ENCODE measurements at regions not wholly inside any gene's neighbourhood (a gene's known extent, or its start where the extent isn't known, plus 50 kb on each side); places are given as distances from the start of the nearest gene placed in this dataset.

GRCh38 chr2:67462738-67463496 lies 65.8 kb downstream of the ETAA1 start:
- Histone ChIP-seq H3K27me3 (ENCODE audit: control insufficient read depth, insufficient read depth, low read length) (no peaks in the 10 kb centered on the region), H3K36me3 (ENCODE audit: control insufficient read depth, insufficient read depth, low read length) (no peaks in the 10 kb centered on the region), H3K9ac (ENCODE audit: low read depth, low read length) (no peak overlapping the region), H3K9me3 (ENCODE audit: control insufficient read depth, insufficient read depth, low read length) (no peaks in the 10 kb centered on the region), H3K4me3 (ENCODE audit: low read depth, low read length) (no peak overlapping the region), H3K4me1 (ENCODE audit: control insufficient read depth, insufficient read depth, low read length) (no peaks in the 10 kb centered on the region)

DNA sequence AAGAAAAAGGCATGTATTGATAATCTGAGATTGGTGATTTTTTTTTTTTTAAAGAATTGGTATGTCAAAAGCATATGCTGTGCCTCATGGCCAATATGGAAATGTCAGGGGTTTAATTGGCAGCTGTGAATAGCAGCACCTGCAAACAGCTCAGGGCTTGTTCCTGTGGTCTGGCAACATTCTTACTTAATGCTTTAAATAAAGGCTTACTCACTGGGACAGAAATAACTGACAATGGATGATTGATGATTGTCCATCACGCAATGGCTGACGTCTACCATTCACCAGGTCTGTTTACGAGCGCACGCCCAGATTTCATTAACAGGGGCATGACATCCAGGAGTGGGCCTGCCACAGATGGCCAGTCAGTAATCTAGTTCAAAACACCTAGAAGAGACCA lies 66.7 kb downstream of the ETAA1 start:
- H3K27me3 ChIP-seq (ENCODE audit: control insufficient read depth, insufficient read depth, low read length) = no peaks in the 10 kb centered on the region
- H3K4me1 ChIP-seq (ENCODE audit: control insufficient read depth, insufficient read depth, low read length) = no peaks in the 10 kb centered on the region
- no peak overlapping the region for H3K4me3 ChIP-seq (ENCODE audit: low read depth, low read length)
- no peak overlapping the region for H3K9ac ChIP-seq (ENCODE audit: low read depth, low read length)
- no peaks in the 10 kb centered on the region for H3K9me3 ChIP-seq (ENCODE audit: control insufficient read depth, insufficient read depth, low read length)
- H3K36me3 ChIP-seq (ENCODE audit: control insufficient read depth, insufficient read depth, low read length) = no peaks in the 10 kb centered on the region

DNA sequence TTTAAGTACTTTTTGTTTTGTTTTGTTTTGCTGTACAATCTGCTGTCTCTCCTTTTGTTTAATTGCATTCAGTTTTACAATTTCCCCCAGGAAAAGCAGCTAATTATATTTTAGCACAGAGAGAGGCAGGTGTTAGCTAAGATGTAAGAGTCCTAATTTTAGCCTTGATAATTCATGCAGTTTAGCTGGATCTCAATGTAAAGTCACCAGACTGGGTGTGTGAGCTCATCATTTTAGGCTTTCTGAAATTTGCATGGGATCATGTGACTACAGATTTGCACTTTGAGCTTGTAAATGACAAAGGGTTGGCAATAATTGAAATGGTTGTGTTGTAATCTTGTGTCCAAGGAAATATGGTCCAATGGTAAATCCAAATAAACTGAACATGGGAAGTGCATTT lies 68.5 kb downstream of the ETAA1 start:
- Histone ChIP-seq H3K4me1 (ENCODE audit: control insufficient read depth, insufficient read depth, low read length) (no peaks in the 10 kb centered on the region), H3K4me3 (ENCODE audit: low read depth, low read length) (no peak overlapping the region), H3K27me3 (ENCODE audit: control insufficient read depth, insufficient read depth, low read length) (no peaks in the 10 kb centered on the region), H3K36me3 (ENCODE audit: control insufficient read depth, insufficient read depth, low read length) (no peaks in the 10 kb centered on the region), H3K9me3 (ENCODE audit: control insufficient read depth, insufficient read depth, low read length) (no peaks in the 10 kb centered on the region), H3K9ac (ENCODE audit: low read depth, low read length) (no peak overlapping the region)

DNA sequence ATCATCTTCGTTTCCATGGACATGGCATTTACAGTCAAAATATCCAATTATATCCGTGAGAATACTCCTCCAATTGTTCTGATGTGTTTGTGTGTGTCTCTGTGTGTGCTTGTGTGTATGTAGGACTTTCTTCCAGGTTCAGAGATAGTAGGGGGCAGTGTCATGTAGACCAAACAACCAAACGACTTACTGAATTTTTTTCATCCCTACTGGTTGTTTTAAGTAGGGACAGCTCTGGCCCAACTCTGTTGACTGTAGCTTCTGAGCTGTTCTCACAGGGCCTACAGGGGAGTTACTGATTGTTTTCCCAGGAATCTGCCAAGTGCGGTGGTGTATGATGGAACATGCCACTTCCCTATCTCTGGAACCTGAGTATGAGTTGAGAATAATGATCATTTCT lies 69.6 kb downstream of the ETAA1 start:
- no peaks in the 10 kb centered on the region for H3K27me3 ChIP-seq (ENCODE audit: control insufficient read depth, insufficient read depth, low read length)
- no peaks in the 10 kb centered on the region for H3K36me3 ChIP-seq (ENCODE audit: control insufficient read depth, insufficient read depth, low read length)
- no peak overlapping the region for H3K4me3 ChIP-seq (ENCODE audit: low read depth, low read length)
- no peak overlapping the region for H3K9ac ChIP-seq (ENCODE audit: low read depth, low read length)
- H3K9me3 ChIP-seq (ENCODE audit: control insufficient read depth, insufficient read depth, low read length) = no peaks in the 10 kb centered on the region
- H3K4me1 ChIP-seq (ENCODE audit: control insufficient read depth, insufficient read depth, low read length) = no peaks in the 10 kb centered on the region

GRCh38 chr2:67471681-67472080 lies 74.5 kb downstream of the ETAA1 start:
- H3K4me1 ChIP-seq (ENCODE audit: control insufficient read depth, insufficient read depth, low read length) = no peaks in the 10 kb centered on the region
- H3K9ac ChIP-seq (ENCODE audit: low read depth, low read length) = no peak overlapping the region
- no peaks in the 10 kb centered on the region for H3K9me3 ChIP-seq (ENCODE audit: control insufficient read depth, insufficient read depth, low read length)
- H3K27me3 ChIP-seq (ENCODE audit: control insufficient read depth, insufficient read depth, low read length) = no peaks in the 10 kb centered on the region
- no peaks in the 10 kb centered on the region for H3K36me3 ChIP-seq (ENCODE audit: control insufficient read depth, insufficient read depth, low read length)
- H3K4me3 ChIP-seq (ENCODE audit: low read depth, low read length) = no peak overlapping the region

DNA sequence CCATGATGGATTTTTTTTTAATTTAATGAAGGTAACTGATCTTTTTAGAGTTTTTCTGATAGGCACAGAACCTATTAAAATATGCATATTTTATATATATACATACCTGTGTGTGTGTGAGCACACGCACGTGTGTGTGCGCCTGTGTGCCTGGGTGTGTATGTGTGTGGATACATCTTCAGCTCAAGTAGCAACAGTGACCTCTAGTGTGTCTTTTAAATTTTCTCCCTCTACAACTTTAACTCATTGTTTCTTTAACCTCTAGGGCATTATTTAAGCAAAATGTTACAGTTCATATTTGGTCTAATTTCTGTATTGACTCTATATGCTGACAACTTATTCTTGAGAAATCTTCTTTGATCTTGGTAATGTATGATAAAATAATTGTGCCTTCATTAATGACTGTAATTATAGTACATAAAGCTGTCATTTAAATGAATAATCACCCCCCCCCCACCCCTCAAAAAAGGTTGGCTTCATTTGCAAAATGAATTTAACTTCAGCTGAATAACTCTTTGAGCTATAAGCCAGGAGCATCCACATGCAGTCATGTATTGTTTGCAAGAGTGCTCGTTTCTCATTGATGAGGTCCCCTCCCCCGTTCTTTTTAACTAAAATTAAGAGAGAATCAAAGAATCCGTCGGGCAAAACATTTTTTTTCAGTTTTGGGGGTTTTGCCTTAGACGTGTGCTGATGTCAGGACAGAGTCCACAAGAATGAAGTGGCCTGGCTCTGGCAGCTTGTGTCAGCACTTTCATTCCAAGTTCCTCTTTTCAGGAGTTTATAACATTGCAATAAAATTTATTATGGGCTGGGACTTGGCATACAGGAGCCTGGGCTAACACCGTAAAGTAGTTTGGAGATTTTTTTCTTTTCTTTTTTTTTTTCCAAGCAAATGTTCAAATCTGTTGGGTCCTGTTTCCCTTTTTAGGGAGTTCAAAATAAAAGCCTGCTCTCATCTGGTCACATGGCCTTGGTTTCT lies 80.0 kb downstream of the ETAA1 start:
- no peaks in the 10 kb centered on the region for H3K36me3 ChIP-seq (ENCODE audit: control insufficient read depth, insufficient read depth, low read length)
- no peaks in the 10 kb centered on the region for H3K9me3 ChIP-seq (ENCODE audit: control insufficient read depth, insufficient read depth, low read length)
- H3K4me3 ChIP-seq (ENCODE audit: low read depth, low read length) = no peak overlapping the region
- H3K27me3 ChIP-seq (ENCODE audit: control insufficient read depth, insufficient read depth, low read length) = no peaks in the 10 kb centered on the region
- peaks cover 2% of the 10 kb centered on the region for H3K4me1 ChIP-seq (ENCODE audit: control insufficient read depth, insufficient read depth, low read length)
- no peak overlapping the region for H3K9ac ChIP-seq (ENCODE audit: low read depth, low read length)

DNA sequence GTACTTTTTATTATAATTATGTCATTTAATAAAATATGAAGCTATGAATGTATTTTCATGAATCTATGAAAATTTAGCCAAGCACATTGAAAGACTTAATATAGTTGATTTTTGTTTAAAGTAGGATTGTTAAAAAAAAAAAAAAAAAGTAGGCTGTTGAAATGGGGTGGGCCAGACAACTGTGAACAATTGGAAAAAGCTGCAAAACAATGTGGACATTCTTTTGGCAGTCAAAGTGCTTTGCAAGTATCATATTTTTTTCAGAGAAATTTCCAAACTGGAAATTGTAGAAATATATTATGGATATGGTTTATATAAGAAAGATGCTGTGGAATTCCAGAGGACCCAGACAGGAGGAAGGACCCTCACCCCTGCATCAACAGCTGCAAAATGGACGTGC lies 82.1 kb downstream of the ETAA1 start:
- Histone ChIP-seq H3K27me3 (ENCODE audit: control insufficient read depth, insufficient read depth, low read length) (no peaks in the 10 kb centered on the region), H3K9me3 (ENCODE audit: control insufficient read depth, insufficient read depth, low read length) (no peaks in the 10 kb centered on the region), H3K9ac (ENCODE audit: low read depth, low read length) (no peak overlapping the region), H3K4me3 (ENCODE audit: low read depth, low read length) (no peak overlapping the region), H3K4me1 (ENCODE audit: control insufficient read depth, insufficient read depth, low read length) (peaks cover 2% of the 10 kb centered on the region), H3K36me3 (ENCODE audit: control insufficient read depth, insufficient read depth, low read length) (no peaks in the 10 kb centered on the region)

GRCh38 chr2:67485431-67485830 lies 88.3 kb downstream of the ETAA1 start:
- Histone ChIP-seq H3K9me3 (ENCODE audit: control insufficient read depth, insufficient read depth, low read length) (no peaks in the 10 kb centered on the region), H3K4me1 (ENCODE audit: control insufficient read depth, insufficient read depth, low read length) (no peaks in the 10 kb centered on the region), H3K4me3 (ENCODE audit: low read depth, low read length) (no peak overlapping the region), H3K36me3 (ENCODE audit: control insufficient read depth, insufficient read depth, low read length) (no peaks in the 10 kb centered on the region), H3K9ac (ENCODE audit: low read depth, low read length) (no peak overlapping the region), H3K27me3 (ENCODE audit: control insufficient read depth, insufficient read depth, low read length) (no peaks in the 10 kb centered on the region)

DNA sequence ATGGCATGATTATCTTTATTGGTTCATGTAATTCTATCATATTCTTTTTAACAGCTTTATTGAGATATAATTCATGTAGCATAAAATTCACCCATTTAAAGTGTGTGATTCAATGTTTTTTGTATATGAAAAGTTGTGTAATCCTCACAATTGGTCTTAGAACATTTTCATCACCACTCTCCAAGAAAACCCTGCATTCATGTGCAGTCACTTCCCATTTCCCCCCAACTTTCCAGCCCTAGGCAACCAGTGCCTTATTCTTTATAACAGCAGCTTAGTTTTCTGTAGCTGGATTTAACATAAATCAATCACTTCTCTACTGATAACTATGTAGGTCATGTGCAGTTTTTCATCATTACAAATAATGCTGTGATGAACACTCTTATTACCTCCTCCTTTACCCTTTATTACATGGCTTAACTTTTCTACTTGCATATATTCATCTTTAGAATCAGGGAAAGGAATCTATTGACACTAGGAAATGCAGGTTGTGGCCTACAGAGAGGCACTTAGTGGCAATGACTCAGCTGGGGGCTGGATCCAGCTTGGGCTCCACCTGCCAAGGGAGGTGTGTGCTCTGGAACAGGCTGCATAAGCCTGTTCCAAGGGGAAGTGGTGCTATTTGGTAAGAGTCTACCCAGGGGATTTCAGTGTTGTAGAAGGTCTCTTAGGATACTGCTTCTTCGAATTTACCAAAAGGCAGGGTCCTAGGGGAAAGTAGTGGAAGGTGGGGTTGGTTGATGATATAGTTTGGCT lies 89.1 kb downstream of the ETAA1 start:
- H3K4me3 ChIP-seq (ENCODE audit: low read depth, low read length) = no peak overlapping the region
- no peaks in the 10 kb centered on the region for H3K9me3 ChIP-seq (ENCODE audit: control insufficient read depth, insufficient read depth, low read length)
- no peaks in the 10 kb centered on the region for H3K4me1 ChIP-seq (ENCODE audit: control insufficient read depth, insufficient read depth, low read length)
- no peaks in the 10 kb centered on the region for H3K27me3 ChIP-seq (ENCODE audit: control insufficient read depth, insufficient read depth, low read length)
- H3K36me3 ChIP-seq (ENCODE audit: control insufficient read depth, insufficient read depth, low read length) = no peaks in the 10 kb centered on the region
- H3K9ac ChIP-seq (ENCODE audit: low read depth, low read length) = no peak overlapping the region

GRCh38 chr2:67487993-67488392 lies 90.9 kb downstream of the ETAA1 start:
- Histone ChIP-seq H3K36me3 (ENCODE audit: control insufficient read depth, insufficient read depth, low read length) (no peaks in the 10 kb centered on the region), H3K4me1 (ENCODE audit: control insufficient read depth, insufficient read depth, low read length) (no peaks in the 10 kb centered on the region), H3K27me3 (ENCODE audit: control insufficient read depth, insufficient read depth, low read length) (no peaks in the 10 kb centered on the region), H3K9ac (ENCODE audit: low read depth, low read length) (no peak overlapping the region), H3K9me3 (ENCODE audit: control insufficient read depth, insufficient read depth, low read length) (no peaks in the 10 kb centered on the region), H3K4me3 (ENCODE audit: low read depth, low read length) (no peak overlapping the region)

- no peaks in the 10 kb centered on the region for H3K9me3 ChIP-seq (ENCODE audit: control insufficient read depth, insufficient read depth, low read length)
- H3K27me3 ChIP-seq (ENCODE audit: control insufficient read depth, insufficient read depth, low read length) = no peaks in the 10 kb centered on the region
- H3K9ac ChIP-seq (ENCODE audit: low read depth, low read length) = no peak overlapping the region
- no peaks in the 10 kb centered on the region for H3K4me1 ChIP-seq (ENCODE audit: control insufficient read depth, insufficient read depth, low read length)
- H3K4me3 ChIP-seq (ENCODE audit: low read depth, low read length) = no peak overlapping the region
- no peaks in the 10 kb centered on the region for H3K36me3 ChIP-seq (ENCODE audit: control insufficient read depth, insufficient read depth, low read length)
Observed at GRCh38 chr2:67489396-67489795, 92.3 kb downstream of the ETAA1 start.

Measured in iPS-15b (cell line).